Right lobe of liver (tissue), 4 donors: ENCODE measurements at regions not wholly inside any gene's neighbourhood (a gene's known extent, or its start where the extent isn't known, plus 50 kb on each side); places are given as distances from the start of the nearest gene placed in this dataset.

Experiments used
- CTCF ChIP-seq, 4 donors: fragments of 200-600 bp in 3 of 4; fragments of 450-650 bp in 1 of 4; IDR thresholded peaks; one replicate each; pipeline versions ENCODE4 v1.5.1 to v1.8.0; 2016 to 2022; ENCODE audit warnings: antibody characterized with exemption in 4 of 4, mild to moderate bottlenecking in 2 of 4
- POLR2A ChIP-seq: fragments of 450-650 bp; IDR thresholded peaks from one replicate; pipeline ENCODE4 v1.6.1; 2017; ENCODE audit warnings: antibody characterized with exemption, mild to moderate bottlenecking
- donor health status: DM: no; HTN: no; CAD: no.
- donor health status: DM: no; HTN: no; CAD: no.
- donor health status: DM: no; HTN: yes; CAD: no.

- TF ChIP-seq CTCF (IDR thresholded peaks at IDR 0.05) (no peak), POLR2A (no peak)
Observed at GRCh38 chrX:129000018-129000417, 523.3 kb downstream of the SMARCA1 start.
